Fibroblast of peridontal ligament (primary cell): ENCODE measurements at regions not wholly inside any gene's neighbourhood (a gene's known extent, or its start where the extent isn't known, plus 50 kb on each side); places are given as distances from the start of the nearest gene placed in this dataset.

Experiments
- DNase-seq: peaks from one replicate; pipeline ENCODE4 v3.0.0-alpha.2; 2010; ENCODE audit errors: extremely low read depth

DNA sequence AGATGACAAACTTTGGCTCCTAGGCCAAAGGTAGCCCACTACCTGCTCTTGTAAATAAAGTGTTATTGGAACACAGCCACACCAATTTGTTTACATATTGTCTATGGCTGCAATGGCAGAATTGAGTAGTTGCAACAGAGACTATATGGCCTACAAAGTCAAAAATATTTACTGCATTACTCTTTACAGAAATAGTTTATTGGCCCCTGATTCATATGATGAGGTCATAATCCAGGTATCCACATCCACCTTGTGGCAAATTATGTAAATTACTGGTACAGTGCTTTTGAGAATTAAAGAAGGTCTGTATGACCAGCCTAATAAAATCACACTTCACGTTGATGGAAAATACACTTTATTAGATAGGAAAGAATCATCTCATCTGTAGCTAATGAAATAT, 337.0 kb upstream of the DDX53 start:
- DNase-seq, result no peak

DNA sequence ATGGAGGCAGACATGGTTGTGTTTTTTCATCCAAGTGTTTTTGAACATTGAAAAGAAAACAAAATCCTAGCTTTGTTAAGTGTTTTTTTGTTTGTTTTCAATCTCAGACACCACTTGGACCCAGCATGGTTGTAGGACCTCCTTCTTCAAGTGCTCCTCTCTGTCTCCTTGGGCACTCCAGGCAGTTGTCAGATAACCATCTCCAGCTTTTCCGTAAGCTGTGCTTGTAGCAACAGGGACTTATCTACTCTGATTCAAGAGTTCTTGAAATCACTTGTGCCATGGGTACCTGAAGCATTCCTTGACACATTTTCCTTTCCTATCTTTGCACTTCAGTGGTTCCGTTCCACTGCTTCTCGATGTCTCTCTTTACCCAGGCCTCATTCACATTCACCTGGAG, 334.9 kb upstream of the DDX53 start:
- no peak for DNase-seq

DNA sequence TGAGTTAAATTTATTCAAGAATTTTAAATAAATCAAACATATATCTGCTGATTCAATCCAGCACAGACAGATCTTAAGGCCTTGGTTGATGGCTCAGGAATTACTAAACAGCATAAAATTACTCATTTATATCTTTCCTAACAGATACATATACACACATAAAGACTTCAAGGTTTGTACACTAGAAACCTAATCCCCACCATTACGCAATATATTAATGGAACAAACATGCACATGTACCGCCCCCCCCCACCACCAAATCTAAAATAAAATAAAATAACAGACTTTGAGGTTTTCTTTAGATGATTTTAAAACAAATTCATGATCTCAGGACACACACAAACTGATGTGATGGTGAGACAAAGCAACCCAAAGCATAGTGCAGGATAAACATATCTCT, 333.9 kb upstream of the DDX53 start:
- DNase-seq, result no peak

DNA sequence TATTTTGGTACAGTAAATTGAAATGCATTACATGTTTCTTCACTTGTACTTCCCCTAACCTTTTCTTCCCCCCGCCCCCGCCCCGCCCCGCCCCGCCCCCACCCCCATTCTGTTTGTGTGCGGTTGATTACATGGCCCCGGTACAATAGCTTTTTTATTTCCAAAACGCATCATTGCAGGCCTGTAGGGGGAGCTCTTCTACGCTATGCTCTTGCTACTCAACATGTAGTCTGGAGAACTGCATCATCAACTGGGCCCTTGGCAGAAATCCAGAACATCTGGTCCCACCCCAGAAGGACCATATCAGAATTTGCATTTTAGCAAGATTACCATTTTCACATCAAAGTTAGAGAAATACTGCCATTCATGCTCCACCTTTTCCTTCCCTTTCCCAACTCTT, 333.3 kb upstream of the DDX53 start:
- peak; percentile 14 for DNase-seq

DNA sequence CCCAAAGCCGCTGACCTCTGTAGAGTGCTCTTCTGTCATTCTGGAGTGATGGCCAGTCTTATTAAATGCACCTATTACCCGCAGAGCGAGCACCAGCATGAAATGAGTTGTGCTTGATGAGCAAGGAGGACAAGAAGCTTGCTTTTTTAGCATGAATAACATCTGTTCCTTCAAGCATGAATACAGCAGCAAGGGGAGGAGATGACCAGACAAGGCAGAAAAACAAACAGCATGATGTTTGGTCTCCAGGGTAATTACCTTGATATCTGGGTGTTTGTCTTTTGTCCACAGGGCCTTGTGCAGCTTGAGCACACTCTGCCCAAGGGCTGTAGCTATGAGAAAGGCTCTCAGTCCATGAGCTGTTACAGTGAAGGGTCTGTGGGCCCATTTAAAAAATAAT, 324.8 kb upstream of the DDX53 start:
- DNase-seq, result no peak

DNA sequence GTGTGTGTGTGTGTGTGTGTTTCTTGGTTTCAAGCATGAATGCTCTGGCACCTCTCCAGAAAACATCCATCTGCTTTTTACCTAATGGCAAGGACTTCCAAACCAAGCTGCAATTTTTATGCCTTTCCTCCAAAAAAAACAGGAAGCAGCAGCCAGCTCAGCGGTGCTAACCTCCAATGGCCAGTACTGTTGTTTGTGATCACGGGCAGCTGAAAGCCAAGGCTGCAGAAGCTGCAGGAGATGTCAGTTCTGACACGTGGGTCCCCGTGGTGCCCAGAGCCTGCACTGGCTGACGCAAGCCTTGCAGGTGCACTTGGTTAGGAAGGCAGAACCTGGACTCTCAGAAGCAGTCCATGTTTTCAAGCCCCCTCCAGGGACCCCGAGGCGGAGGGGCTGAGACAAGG, 313.6 kb upstream of the DDX53 start:
- peak; percentile 94 for DNase-seq

DNA sequence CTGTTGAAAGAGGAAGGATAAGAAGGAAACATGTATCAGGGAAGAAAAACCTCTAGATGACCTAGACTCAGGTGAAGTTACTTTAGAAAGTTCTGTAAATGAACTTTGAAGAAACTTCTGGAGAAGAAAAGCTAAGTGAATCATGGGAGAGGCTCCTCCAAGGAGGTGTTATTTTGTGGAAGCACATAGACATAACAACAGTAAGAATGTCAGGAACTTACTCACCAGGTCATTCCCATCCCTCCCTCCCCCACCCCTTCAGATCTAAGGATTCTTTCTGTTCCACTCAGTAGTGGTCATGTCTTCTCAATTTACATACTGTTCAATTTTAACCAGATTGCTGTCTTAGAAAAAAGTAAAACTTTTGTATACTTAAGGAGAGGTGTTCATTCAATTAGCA, 310.5 kb upstream of the DDX53 start:
- DNase-seq, result no peak

DNA sequence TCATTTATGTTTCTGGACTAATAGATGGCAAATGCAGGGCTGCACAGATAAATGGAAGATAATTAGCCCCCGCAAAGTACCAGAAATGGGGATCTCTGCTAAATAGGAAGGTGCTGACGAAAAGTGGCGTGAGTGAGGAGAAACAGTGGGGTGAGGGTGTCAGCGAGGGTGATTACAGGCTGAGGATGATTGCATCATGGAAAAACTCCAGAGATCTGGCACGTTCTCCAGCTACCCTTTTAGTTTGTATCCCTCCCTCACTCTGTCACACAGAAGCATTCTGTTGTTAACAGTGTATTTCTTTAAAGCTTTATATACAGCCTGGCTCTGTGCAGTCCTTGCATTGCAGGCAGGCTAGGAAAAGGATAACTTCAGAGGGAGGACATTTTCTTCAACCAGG, 309.6 kb upstream of the DDX53 start:
- peak; percentile 53 for DNase-seq

DNA sequence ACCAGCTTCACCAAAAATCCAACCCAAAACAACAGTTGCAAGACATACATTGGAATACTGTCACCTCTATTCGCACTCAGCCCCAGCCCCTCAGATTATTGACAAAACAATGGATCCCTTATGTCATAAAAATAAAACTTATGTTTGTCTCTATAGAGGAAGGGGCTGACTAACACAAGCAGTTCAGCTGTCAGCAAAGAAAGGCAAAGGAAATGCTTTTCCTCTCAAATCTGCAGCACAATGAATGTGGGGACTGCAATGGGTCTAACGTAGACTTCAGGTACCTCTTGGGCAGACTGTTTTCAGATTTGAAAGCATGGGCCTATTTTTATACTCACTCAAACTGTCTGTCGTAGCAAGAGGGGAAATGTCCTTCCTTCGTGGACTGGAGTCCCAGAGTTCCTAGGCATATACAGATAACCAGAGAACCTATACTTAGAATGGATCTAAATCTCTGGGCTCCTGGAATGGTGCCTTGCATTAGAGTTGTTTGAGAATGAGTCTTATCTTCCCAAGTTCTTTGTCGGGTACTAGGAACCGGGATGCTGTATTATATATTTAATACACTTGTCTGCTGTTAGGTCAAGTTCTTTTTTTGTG, 307.7 kb upstream of the DDX53 start:
- no peak for DNase-seq

DNA sequence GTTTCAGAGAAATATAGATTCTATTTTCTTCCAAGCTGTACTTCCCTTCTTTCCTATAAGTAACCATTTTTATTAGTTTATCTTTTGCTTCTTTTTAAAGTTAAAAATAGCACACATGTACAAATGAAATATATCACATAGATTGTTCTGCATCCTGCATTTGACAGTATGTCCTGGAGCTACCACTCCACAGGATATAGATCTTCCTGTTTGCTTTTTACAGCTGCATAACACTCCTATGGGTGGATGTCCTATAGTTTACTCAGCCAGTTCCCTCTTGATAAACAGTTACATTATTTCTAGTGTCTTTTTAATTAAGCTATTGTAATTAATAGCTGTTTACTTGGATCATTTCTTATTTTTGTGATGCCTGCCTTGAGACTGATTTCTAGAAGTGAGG, 301.6 kb upstream of the DDX53 start:
- no peak for DNase-seq

DNA sequence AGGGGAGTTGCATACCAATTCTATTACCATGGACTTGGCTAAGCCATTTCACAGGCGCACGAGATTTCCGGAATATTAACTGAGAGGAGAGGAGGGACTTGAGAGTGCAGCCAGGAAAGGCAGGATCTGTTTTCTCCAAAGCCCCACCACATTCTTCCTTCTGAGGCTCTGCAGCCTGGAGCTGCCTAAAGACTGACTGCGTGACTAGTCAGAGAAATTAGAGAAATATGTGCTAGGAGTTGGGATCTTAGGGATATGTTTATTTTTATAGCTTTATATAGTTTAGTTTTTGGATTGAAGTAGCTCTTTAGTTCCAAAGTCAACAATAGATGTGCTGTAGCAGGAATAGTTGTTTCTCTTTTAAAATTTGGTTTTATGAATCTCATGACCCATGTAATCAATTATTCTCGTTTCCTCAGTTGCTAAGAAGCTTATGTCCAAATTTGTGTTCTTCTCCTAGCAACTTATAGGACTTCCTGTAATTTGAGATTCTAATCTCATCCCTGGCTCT, 300.1 kb upstream of the DDX53 start:
- DNase-seq, result peak; percentile 90

DNA sequence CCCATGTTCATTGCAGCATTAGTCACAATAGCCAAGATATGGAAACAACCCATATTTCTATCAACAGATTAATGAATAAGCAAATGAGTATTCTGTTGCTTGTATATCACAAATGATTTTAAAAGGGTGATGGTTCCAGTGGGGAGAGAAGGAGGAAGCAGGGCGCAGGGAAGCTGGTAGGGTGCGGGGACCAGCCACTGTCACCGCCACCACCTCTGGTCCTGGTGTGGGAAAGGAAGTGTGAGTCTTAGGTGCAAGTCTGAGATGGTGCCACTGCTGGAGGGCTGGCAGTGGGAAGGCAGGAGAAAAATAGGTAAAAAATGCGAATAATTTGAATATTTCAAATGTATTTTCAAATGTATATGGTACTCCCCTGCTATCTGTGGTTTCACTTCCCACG, 286.8 kb upstream of the DDX53 start:
- DNase-seq, result no peak

DNA sequence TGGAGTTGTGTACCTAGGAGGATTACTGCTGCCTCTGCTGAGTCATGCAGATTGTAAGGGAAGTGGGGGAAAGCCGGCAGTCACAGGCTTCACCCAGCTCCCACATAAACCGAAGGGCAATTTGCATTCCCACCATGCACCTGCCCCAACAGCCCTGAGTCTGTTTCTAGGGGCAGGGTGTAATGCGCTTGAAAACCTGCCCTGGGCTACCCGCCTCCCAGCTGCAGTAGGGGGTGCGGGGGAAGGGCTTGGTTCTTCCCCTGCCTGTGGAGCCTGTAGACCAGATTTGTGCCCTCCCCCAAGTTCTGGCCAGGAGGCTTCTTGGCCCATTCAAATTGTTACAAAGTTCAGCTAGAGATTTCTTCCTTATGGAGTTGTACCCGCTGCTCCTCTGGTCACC, 269.2 kb upstream of the DDX53 start:
- DNase-seq, result no peak

DNA sequence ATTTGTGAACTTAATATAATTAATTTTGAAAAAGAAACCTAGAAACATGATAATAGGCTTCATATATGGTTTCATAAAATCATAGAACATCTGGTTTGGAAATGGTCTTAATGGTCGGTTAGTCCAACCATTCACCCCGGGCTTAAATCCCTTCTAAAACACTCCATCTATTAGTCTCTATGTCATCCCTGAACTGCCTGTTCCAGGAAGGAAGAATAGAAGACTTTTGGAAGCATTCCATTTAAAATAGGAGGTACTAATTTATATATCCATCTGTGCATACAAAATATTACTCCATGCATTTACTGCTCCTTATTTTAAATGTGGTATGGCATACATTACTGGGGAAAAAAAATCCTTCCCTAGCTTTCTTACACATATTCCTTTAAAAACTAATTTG, 262.2 kb upstream of the DDX53 start:
- no peak for DNase-seq

DNA sequence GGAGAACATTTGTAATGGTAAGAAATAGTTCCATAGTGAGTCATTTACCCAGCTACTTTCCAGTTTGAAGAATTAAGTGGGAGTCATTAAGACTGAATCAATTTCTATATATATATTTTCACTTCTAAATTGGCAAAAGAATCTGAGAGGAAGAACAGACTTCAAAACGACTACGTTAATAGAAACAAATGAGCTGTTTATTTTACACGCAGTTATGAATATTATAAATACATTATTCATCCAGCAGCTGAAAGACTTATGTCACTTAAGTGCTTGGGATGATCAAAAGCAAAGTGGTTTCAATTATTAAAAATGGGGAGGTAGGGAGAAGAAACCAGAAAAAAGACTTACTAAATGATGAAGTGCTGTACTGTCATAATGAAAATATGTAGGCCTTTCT, 260.5 kb upstream of the DDX53 start:
- DNase-seq, result no peak

DNA sequence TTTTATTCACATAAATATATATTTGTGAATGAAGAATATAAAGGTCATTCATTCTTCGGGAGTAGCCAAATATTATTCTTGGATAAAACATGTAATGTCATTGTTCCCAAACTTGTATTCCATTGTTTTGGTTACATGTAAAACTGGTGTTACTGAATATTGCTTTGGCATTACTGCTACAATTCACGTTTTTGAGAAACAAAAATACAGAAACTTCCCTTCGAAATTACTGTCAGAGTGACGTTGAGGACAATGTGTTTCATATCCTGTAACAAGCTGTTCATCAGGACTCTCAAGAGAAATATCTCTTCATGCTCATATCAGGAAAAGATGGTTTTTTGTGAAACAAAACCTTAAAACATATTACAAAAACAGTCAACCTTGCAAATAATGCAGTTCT, 258.9 kb upstream of the DDX53 start:
- DNase-seq, result no peak

DNA sequence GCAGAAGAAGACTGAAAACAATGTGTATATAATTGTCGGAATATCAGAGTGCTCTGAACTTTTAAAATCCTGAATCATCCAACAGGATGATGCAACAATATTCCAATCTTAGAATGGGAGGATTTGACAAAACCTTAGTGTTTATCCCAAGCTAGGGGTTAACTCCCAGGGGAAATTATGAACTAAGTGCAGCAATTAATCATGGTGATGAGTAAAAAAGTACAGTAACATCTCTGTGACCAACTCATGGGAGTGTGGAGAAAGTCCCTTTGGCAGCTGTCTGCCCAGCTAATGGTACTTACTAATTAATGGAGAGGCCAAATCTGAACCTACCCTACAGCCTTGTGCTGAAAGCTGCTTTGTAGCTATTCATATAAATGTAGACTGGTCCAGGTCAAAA, 257.6 kb upstream of the DDX53 start:
- DNase-seq, result peak; percentile 79

DNA sequence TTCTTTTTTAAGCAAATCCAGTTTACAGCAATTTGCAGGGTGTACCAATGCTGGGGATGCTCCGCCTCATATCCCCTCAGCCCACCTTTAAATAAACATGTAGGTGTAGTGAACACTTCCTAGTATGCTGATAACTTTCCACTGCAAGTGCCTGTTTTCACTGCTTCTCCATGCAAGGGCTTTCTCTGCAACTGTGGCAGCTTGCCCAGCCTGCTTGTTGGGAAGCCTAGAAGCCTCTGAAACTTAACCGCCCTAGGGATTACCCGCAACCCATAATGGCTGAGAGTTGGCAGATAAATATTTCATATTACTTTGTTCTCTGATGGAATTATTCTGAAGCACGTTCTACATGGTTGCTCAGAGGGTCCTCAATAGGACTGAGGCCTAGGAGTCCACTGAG, 253.7 kb upstream of the DDX53 start:
- peak; percentile 21 for DNase-seq

DNA sequence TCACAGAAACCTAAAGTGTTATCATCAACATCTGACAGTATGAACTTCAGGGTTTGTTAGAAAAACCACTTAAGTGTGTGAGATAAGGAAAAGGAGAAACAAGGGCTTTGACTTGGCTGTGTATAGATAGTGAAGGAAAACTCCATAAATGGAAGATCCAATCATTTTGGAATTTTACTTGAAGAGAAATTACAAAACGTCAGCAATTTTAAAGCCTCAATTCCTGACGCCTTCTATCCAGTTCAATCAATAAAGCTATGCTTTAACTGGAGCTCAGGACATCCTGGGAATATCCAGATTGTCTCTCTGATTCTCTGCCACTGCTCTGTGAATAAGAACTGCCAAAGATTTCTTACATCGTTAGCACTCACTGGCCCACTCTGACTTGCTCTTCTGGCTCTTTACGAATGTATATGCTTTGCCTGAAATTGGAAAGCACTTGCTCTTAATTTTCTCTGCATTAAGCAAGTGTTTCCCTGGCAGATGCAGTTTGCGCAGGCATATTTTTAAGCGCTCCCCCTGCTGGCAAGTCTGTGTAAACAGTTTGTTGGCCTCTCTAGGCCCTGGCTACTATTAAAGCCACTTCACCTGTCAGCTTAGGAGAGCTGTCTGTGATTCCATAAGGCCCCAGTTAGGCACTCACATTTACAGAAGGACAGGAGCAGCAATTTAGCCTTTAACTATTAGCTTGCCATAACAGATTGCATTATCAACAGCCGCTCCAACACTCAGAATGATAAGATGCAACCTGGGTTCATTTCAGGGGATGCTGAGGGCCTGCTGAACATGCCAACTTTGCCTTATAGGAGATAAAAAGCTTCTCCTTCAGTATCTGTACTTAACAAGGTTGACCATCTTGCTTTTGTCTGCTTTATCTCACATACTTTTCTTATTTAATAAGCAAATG, 251.4 kb upstream of the DDX53 start:
- peak; percentile 54 for DNase-seq

DNA sequence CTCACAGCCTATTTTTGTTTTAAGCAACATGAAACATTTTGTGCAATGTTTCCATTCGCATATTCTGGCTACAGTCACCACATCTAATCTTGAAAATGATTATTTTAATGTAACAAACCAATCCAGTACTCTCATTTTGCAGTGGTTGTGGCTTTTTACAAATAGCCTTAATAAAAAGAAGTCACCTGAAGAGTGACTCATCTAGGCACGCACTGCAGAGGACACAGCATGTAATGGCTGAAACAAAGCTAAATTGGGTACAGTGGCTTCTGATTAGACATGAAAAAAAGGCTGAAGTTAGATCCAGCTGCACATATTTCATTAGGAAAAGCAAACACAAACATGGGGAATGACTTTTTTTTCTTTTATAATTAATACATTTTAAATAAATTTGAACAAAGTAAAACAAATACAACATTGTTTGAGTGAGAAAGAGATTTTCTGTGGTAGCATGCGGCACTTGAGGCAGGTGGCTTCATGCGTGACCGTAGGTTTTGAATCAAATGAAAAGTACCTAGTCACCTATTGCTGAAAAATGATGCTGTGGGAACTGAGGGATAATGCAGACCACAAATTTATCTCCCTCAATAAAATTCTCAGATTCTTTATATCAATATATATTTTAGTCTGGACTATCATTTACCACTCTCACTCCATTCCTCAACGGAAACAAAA, 240.8 kb upstream of the DDX53 start:
- DNase-seq, result no peak

DNA sequence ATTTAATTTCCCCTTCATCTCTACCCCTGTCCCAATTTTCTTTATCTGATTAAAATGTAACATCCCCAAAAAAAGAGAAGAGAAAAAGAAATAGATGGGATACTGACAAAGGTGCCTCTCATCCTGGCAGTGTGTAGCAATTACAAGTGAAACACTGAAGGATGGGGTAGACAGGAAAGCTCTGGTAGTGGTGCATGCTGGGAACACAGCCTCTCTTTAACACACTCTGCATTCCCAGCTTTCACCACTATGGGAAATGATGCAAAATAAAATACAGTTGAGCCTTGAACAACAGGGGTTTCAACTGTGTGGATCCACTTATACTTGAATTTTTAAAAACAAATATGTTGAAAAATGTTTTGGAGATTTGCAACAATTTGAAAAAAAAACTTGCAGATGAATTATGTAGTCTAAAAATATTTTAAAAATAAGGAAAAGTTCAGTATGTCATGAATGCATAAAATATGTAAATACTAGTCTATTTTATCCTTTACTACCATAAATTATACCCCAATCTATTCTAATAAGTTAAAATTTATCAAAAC, 239.2 kb upstream of the DDX53 start:
- DNase-seq, result no peak

DNA sequence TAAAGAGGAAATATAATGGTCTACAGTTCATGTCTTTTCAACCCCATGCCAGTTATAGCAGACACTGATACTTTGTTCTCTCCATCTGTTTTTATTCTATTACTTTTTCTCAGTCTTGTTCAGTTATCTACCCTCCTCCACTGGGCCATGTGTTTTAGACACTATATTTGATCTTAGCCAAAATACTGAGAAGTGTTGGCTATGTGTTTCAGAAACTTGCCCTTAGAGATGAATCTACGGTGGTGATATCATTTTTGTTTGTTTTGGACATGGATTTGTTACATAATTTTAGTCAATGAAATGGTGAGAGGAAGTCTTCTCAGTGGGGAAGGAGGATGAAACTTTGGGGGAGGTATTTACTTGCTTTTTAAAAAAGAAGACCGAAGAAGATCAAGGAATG, 211.5 kb upstream of the DDX53 start:
- peak; percentile 9 for DNase-seq

DNA sequence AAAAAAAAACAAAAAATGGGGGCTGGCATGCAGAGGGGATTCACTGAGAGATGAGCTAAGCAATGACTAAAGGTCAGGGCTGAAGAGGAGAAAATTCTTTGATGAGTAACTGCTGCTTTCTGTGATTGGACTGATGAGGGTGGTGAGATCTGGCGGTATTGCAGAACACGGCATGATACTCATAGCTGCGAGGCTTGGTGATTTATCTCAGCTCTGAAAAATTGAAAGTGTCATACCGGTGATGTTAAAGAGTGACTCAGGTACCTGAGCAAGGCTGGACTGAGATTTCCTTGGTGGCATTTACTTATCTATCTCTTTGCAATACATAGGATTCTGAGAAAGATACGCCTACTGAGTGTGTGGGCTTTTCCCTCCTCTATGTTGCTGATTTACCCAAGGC, 204.1 kb upstream of the DDX53 start:
- no peak for DNase-seq
